Renal cortical epithelial cell (primary cell): ENCODE measurements at regions not wholly inside any gene's neighbourhood (a gene's known extent, or its start where the extent isn't known, plus 50 kb on each side); places are given as distances from the start of the nearest gene placed in this dataset.
"Not testable (repeated sequence)": the region's sequence is repeated elsewhere in the genome, so short reads cannot be mapped to it uniquely, and the experiment has no call there.

Experiments used
- DNase-seq: peaks from one replicate; pipeline ENCODE4 v3.0.0-alpha.2; 2011; ENCODE audit warnings: low read depth

DNA sequence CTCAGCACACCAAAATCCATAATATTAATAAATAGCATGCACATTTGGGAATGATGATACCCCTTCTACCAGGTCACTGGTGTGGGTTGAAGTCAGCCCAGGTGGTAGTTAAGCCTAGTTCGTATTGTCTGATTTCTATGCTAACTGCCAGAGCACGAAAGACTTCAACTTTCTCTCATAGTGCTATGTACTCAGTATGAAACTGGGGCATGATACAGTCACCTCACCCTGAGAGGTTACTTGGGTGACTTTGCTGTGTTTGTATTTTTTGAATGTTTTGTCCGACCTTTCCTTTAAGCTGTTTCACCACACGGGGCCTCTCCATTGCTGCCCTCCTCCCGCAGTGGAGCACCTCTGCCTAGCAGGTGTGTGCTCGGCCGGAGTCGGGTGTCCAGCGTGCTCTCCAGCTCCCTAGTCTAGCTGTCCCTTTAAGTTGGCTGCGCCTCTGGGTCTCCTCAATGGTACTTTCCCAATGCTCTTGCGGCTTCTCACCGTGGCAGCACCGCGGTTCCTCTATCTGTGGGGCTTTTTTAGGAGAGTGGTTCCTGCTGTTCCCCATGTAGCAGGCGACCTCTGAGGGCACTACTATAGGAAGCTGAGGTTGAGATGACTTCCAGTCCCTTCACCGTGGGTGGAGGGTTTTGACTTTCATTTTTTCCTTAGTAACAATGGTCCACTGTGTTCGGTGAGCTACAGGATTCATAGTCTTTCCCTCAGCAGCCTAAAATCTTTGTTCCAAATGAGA is 524.0 kb upstream of the PFKP start:
- no peak for DNase-seq

GRCh38 chr10:2541176-2541575 is 526.2 kb upstream of the PFKP start:
- DNase-seq, result no peak

GRCh38 chr10:2529945-2530344 is 537.4 kb upstream of the PFKP start:
- no peak for DNase-seq

DNA sequence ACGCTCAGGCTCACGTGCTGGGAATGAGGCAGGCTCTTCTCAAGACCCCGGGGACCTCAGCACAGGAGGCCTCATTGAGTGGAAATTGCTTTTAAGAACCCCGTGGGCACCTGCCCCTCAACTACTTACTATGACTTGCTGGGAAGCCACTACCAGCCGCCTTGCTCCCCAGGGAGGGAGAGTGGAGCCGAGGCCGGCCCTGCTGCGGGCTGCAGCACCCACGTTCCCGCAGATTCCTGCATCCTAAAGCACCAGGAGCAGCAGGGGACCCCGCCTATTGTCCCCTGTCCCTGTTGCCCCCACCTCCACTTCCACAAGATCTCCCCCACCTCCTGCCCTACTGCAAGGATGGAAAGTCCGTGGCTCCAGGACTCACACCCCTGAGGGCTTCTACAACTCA is 541.6 kb upstream of the PFKP start:
- no peak for DNase-seq

- no peak for DNase-seq
Observed at GRCh38 chr10:2519139-2519538, 548.2 kb upstream of the PFKP start.

- DNase-seq, result peak; percentile 71
Observed at GRCh38 chr10:2509081-2509531, 558.2 kb upstream of the PFKP start.

DNA sequence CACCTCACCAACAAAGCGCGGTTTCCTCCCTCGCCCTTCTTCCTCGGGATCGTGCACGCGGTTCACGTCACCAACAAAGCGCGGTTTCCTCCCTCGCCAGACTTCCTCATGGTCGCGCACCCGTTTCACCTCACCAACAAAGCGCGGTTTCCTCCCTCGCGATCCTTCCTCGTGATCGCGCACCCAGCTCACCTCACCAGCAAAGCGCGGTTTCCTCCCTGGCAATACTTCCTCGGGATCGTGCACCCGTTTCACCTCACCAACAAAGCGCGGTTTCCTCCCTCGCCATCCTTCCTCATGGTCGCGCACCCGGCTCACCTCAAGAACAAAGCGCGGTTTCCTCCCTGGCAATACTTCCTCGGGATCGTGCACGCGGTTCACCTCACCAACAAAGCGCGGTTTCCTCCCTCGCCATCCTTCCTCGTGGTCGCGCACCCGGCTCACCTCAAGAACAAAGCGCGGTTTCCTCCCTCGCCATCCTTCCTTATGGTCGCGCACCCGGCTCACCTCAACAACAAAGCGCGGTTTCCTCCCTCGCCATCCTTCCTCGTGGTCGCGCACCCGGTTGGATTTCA is 565.9 kb upstream of the PFKP start:
- not testable (repeated sequence) for DNase-seq

GRCh38 chr10:2494399-2494798 is 572.9 kb upstream of the PFKP start:
- DNase-seq, result no peak

DNA sequence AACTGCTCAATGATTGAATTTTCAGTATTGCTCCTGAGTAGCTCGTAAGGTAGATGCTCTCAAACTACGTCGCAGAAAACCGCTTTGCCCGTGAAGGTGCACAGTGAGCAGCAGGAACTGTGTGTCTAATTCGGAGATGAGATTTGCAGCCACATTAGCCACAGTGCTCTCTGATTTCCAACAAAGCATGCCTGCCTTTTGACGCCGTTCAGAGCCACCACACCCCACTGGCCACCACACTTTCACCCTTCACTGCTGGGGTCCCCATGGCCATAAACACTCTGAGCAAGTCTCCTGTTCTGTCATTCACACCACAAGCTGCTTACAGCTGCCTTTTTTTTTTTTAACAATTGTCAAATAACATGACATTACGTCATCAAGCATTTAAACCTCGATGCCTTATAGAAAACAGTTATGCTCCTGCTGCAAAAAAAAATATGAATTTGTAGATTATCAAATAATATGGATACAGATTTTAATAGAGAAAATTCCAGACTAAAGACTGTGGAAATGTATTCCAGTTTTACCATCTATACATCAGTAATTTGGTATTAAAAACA is 578.8 kb upstream of the PFKP start:
- DNase-seq, result no peak

DNA sequence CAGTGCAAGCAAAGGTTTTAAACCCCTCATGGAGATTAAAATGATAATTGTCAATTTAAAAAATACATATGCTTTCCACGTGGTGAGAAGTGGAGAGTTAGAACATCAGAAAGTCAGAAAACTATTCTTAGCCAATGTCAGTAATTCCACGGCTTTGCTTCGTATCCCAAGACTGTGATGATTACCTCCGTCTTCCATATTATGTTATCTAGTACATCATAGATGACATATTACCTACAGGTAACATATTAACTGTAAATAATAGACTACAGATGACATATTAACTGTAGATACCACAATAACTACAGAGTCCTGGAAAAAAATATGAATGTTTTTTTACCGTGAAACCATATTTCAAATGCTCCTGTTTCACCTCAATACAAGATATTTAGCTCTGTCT is 579.4 kb upstream of the PFKP start:
- no peak for DNase-seq

DNA sequence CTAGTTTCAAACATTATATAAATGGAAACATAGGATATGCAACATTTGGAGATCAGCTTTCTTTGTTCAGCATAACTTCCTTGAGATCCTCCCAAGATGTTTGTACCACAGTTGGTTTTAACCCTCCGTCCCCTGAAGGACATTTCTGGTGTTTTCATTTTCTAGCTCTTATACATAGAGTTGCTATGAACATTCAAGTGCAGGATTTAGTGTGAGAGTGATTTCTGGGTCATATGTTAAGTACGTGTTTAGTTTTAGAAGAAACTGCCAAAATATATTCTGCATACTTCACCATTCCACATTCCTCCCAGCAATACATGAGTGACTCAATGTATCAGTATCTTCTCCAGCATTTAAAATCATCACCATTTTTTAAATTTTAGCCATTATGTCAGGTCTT is 588.7 kb upstream of the PFKP start:
- DNase-seq, result no peak

DNA sequence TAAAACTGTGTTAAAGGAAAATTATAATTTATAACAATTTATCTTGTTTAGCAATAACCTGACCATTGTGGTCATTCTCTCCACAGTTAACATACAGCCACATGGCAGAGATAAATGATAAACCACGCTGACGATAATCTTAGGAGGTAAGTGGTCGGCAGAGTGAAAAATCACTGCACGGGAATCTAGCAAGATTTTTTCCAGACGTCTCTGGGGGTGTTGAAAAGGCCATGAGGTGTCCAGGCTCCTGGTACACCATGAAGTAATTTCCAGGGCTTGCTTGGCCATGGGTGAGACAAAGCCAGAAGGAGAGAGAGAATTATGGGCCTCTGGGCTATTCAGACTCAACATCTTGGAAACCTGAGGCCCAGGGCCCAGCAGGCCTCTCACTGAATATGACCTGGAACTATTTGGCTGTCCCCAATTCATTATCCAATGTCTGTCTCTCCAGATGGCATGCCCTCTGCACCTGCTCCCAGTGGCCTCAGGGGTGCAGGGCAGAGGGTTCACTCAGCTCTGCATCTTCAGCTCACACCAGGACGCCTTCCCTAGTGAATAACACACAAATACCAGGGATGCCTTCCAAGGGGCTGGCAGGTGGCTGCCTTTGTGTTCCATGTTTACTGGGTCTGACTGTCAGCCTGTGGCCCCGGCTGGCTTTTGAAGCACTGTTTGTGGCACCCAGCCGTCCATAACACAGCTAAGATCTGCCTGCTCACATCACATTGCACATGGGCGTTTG is 590.4 kb upstream of the PFKP start:
- no peak for DNase-seq

GRCh38 chr10:2476218-2476811 is 591.0 kb upstream of the PFKP start:
- no peak for DNase-seq

DNA sequence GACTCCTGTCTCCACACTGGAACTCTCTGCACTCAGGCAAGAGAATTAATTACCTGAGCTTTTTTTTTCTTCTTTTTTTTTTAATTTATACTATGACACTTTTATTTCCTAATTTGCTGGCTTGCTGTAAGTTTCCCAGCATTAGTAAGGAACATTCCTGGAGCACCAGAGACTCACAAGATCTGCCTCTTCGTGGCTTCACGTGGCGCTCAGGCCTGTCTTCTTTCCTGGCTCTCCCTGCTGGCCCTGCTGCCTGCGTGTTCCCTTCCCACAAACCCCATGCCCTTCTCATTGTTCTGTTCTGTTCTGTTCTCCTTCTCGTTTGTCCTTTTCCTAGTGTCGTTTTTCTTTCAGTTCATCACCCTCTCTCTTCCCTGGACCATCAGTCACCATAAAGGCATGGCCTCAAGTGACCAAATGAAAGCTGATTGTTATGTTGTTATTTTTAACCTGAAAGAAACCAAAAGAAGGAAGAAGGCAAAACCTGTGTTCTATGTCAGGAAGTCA is 591.6 kb upstream of the PFKP start:
- no peak for DNase-seq

DNA sequence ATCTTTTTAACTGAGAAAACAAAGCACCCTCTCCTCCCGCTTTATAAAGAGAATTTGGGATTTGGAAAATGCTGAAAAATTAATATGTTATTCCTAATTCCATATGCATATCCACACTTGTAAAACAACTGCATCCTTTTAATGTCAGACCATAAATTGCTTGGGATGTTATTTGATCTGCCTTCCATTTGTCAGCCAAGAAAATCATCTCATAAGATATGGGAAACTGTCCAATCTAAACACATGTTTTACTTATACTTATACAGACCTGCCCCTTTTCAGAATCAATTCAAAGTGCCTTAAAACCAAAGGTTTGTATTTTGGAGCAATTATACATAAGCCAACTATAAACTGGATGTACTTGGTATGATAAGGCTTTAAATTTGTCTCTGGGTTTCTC is 595.5 kb upstream of the PFKP start:
- DNase-seq, result no peak

- no peak for DNase-seq
Observed at GRCh38 chr10:2469802-2470201, 597.5 kb upstream of the PFKP start.

DNA sequence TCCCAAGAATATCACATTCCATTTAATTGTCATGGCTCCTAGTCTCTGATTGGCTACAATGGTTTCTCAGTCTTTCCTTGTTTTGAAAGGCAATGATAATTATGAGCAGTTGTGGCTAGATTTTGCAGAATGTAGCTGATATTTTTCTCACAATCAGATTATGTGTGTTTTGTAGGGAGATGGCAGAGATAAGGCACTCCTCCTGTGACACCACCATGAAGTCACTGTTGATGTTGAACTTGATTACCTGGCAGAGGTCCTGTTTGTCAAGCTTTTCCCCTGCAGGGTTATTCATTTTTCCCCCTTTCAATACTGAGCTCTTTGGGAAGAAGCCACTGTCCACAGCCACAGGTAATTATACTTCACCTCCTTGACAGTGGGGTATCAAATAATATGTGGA is 602.9 kb upstream of the PFKP start:
- DNase-seq, result no peak

GRCh38 chr10:2463316-2463715 is 604.0 kb upstream of the PFKP start:
- DNase-seq, result no peak

GRCh38 chr10:2462581-2462980 is 604.8 kb upstream of the PFKP start:
- DNase-seq, result no peak

- DNase-seq, result no peak
Observed at GRCh38 chr10:2460812-2461211, 606.5 kb upstream of the PFKP start.

DNA sequence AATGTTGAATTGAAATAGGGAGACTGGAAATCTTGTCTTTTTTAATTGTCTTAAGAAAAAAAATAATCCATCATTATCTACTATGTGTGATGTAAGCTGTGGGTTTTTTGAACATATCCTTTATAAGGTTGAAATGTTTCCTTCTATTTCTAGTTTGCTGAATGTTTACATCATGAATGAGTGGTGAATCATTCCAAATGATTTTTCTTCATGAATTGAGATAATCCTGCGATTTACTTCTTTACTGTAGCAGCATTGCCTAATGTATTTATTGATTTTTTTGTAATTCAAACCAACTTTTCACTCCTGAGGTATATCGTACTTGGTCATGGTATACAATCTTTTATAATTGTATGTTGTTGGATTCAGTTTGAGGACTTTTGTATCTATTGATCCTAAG is 607.6 kb upstream of the PFKP start:
- no peak for DNase-seq

DNA sequence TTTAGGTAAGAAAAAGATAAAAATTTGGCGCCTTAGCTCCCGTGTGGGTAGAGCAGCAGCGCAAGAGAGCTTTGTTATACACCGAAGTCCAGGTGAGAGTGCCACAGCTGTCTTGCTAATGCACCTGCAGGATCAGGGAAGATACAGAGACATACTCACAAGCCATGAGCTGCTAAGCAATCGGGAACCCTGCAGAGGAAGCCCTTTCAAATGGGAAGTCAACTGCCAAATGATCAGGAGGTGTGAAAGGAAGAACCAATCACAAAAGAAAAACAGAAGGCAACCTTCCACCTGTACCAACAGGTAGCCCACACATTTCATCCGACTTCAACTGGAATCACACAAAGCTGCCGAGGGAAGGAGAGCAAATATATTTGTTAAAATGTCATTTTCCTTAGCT is 610.5 kb upstream of the PFKP start:
- no peak for DNase-seq
